CD4-positive, alpha-beta T cell (primary cell): ENCODE measurements at regions not wholly inside any gene's neighbourhood (a gene's known extent, or its start where the extent isn't known, plus 50 kb on each side); places are given as distances from the start of the nearest gene placed in this dataset. TPM values are rescaled to one million over a fixed set of nuclear protein-coding genes. Genes with fewer than 3 reads are reported as not detected.

Source experiments
- ATAC-seq: fragments of 200-7000 bp; cut with Tn5 transposase; one replicate; pipeline ENCODE4 v1.10.0; 2022; ENCODE audit warnings: mild to moderate bottlenecking; ENCODE audit not compliant: poor library complexity
- CTCF ChIA-PET: fragments of 350-600 bp; sonication (Branson Sonifier 250); formaldehyde crosslinking; loops from one replicate; lab custom pipeline; 2021; ENCODE audit warnings: antibody characterized with exemption, inconsistent platforms; lab: Charles Lee
- POLR2A ChIA-PET: fragments of 350-600 bp; sonication (Branson Sonifier 250); formaldehyde crosslinking; loops from one replicate; lab custom pipeline; 2021; ENCODE audit warnings: antibody characterized with exemption, inconsistent platforms; lab: Charles Lee
- DNase-seq, 14 experiments: peaks; one replicate each; pipeline ENCODE4 v3.0.0-alpha.2; 2013 to 2020; ENCODE audit warnings: mixed read lengths in 2 of 14
- H3K27ac ChIP-seq, 2 donors: one replicate each; pipeline versions ENCODE4 v1.5.1 to v1.7.0; 2013; ENCODE audit warnings: low read length in 2 of 2, low read depth in 1 of 2, mild to moderate bottlenecking in 1 of 2
- H3K27me3 ChIP-seq, 2 experiments: 1 replicate in 1 of 2; 2 replicates in 1 of 2; pipeline versions ENCODE4 v1.6.1 to v1.7.0; 2013; ENCODE audit warnings: low read length in 2 of 2, control low read depth in 1 of 2, mild to moderate bottlenecking in 1 of 2, moderate library complexity in 1 of 2; ENCODE audit not compliant: insufficient read depth in 2 of 2, control insufficient read depth in 1 of 2
- H3K36me3 ChIP-seq: one replicate; pipeline ENCODE4 v1.6.1; 2013; ENCODE audit warnings: low read length, control low read depth; ENCODE audit not compliant: insufficient read depth
- H3K4me1 ChIP-seq: one replicate; pipeline ENCODE4 v1.6.1; 2013; ENCODE audit warnings: low read length, control low read depth; ENCODE audit not compliant: insufficient read depth
- H3K4me3 ChIP-seq: one replicate; pipeline ENCODE4 v1.5.1; 2013; ENCODE audit warnings: mild to moderate bottlenecking, low read length, moderate library complexity
- H3K9me3 ChIP-seq, 2 experiments: 1 replicate in 1 of 2; 2 replicates in 1 of 2; pipeline versions ENCODE4 v1.6.1 to v1.7.0; 2013; ENCODE audit warnings: low read length in 2 of 2, mild to moderate bottlenecking in 2 of 2, control low read depth in 1 of 2, moderate library complexity in 1 of 2; ENCODE audit not compliant: control insufficient read depth in 1 of 2, insufficient read depth in 1 of 2
- H3K27ac Mint-ChIP-seq: one replicate; pipeline ENCODE4 v1.8.0; 2020; ENCODE audit warnings: mixed read lengths
- H3K27me3 Mint-ChIP-seq: one replicate; pipeline ENCODE4 v1.8.0; 2021; ENCODE audit warnings: mixed read lengths
- H3K36me3 Mint-ChIP-seq: one replicate; pipeline ENCODE4 v1.8.0; 2021; ENCODE audit warnings: low read depth, mixed read lengths
- H3K4me1 Mint-ChIP-seq: one replicate; pipeline ENCODE4 v1.8.0; 2021; ENCODE audit warnings: low read depth, mixed read lengths
- H3K4me3 Mint-ChIP-seq: one replicate; pipeline ENCODE4 v1.8.0; 2020; ENCODE audit warnings: mild to moderate bottlenecking, mixed read lengths
- H3K9me3 Mint-ChIP-seq: one replicate; pipeline ENCODE4 v1.8.0; 2020; ENCODE audit warnings: mixed read lengths
- intact Hi-C, 2 experiments: fragments of 100-400 bp; cut with DNase I in 1 of 2; cut with micrococcal nuclease in 1 of 2; formaldehyde crosslinking; loops; one replicate each; pipeline versions ENCODE4 v1.15.1 to v1.9.0; 2023 to 2025; cut with DNase I, micrococcal nuclease
- microRNA-seq: library from miRNA; unstranded; fragments of <30 nt; microRNA quantifications from one replicate; pipeline ENCODE4 v1.2.0, GENCODE V29; 2021; ENCODE audit warnings: borderline microRNAs expressed, borderline replicate concordance
- TF ChIP-seq, protein P1 (sequence below): fragments of 200-600 bp; IDR thresholded peaks from one replicate; pipeline ENCODE4 v1.8.0; 2022; ENCODE audit warnings: antibody characterized with exemption, mild to moderate bottlenecking

GRCh38 chr6:139423971-139424667 is 49.7 kb upstream of the CITED2 start:
- Mint-ChIP-seq H3K9me3 (no peaks in the 10 kb centered on the region), H3K36me3 (no peaks in the 10 kb centered on the region), H3K4me3 (no peak overlapping the region), H3K27me3 (peaks cover 8% of the 10 kb centered on the region), H3K4me1 (no peaks in the 10 kb centered on the region), H3K27ac (no peak overlapping the region)
- TF ChIP-seq, protein P1, sequence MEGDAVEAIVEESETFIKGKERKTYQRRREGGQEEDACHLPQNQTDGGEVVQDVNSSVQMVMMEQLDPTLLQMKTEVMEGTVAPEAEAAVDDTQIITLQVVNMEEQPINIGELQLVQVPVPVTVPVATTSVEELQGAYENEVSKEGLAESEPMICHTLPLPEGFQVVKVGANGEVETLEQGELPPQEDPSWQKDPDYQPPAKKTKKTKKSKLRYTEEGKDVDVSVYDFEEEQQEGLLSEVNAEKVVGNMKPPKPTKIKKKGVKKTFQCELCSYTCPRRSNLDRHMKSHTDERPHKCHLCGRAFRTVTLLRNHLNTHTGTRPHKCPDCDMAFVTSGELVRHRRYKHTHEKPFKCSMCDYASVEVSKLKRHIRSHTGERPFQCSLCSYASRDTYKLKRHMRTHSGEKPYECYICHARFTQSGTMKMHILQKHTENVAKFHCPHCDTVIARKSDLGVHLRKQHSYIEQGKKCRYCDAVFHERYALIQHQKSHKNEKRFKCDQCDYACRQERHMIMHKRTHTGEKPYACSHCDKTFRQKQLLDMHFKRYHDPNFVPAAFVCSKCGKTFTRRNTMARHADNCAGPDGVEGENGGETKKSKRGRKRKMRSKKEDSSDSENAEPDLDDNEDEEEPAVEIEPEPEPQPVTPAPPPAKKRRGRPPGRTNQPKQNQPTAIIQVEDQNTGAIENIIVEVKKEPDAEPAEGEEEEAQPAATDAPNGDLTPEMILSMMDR = no peak
- CTCF ChIA-PET = no interaction called here
- no peak for DNase-seq
- POLR2A ChIA-PET = no interaction called here
- H3K9me3 ChIP-seq = no peaks in the 10 kb centered on the region
- no peak for ATAC-seq
- H3K4me1 ChIP-seq = no peaks in the 10 kb centered on the region
- no peaks in the 10 kb centered on the region for H3K27me3 ChIP-seq
- intact Hi-C loops = no loop called here
- H3K4me3 ChIP-seq = no peak overlapping the region
- no peak overlapping the region for H3K27ac ChIP-seq
- no peaks in the 10 kb centered on the region for H3K36me3 ChIP-seq

Small RNAs in the stretch of these regions (microRNA-seq; reads per million reads assigned to microRNA genes)
- gene MIR3668 = not detected
- not detected for gene MIR4465
